B cell (primary cell): ENCODE measurements at regions not wholly inside any gene's neighbourhood (a gene's known extent, or its start where the extent isn't known, plus 50 kb on each side); places are given as distances from the start of the nearest gene placed in this dataset.

Experiments
- EZH2 ChIP-seq: IDR thresholded peaks from 2 replicates; pipeline ENCODE4 v1.6.1; 2012; ENCODE audit warnings: borderline replicate concordance, low read depth, mild to moderate bottlenecking, moderate library complexity, low read length; ENCODE audit not compliant: insufficient read depth, poor library complexity, severe bottlenecking
- TF ChIP-seq, protein P1 (sequence below): fragments of 200-600 bp; IDR thresholded peaks from one replicate; pipeline ENCODE4 v1.8.0; 2022; ENCODE audit warnings: antibody characterized with exemption, mild to moderate bottlenecking

DNA sequence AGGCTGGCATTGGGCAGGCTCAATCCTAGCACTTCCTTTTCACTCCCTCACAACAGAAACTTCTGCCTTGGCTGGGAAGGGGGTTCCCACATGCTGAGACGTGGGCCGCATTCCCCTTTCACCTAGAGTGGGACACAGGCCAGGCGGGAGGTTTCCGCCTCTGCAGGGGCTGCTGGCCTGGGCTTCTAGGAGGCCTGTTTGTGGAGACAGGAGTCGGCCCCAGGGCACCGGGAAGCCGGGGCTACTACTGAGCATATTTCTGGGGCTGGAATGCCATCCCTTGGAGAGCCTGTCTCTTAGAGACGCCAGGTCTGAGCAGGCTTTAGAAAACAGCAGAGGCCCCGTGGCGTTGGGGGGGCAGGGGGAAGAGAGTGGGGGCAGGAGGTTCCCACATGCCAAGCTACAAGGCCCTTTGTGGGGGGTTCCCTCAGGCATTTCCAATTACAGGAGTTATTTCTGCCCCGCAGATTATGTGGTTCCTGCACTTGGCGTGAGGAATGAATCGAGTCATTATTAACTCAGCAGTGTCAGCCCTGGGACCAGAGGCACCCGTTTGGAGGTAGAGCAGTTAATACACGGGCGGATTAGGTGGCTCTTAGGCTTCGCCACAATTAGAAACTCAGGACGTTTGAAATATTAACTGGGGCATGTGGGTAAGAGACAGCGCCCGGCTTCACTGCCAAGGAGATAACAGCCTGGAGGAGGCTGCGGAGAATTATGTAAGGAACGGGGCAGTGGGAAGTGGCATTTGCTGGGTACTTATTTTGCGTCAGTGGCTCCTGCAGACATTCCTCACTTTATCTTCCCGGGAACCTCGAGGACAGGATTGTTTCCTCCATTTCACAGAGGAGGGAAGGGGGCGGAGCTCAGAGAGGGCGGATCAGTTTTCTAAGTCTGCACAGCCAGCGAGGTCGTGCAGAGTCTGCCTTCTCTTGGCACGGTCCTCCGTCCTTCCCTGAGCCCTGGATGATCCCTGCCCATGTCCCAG lies 162.5 kb downstream of the MAF start:
- TF ChIP-seq, protein P1, sequence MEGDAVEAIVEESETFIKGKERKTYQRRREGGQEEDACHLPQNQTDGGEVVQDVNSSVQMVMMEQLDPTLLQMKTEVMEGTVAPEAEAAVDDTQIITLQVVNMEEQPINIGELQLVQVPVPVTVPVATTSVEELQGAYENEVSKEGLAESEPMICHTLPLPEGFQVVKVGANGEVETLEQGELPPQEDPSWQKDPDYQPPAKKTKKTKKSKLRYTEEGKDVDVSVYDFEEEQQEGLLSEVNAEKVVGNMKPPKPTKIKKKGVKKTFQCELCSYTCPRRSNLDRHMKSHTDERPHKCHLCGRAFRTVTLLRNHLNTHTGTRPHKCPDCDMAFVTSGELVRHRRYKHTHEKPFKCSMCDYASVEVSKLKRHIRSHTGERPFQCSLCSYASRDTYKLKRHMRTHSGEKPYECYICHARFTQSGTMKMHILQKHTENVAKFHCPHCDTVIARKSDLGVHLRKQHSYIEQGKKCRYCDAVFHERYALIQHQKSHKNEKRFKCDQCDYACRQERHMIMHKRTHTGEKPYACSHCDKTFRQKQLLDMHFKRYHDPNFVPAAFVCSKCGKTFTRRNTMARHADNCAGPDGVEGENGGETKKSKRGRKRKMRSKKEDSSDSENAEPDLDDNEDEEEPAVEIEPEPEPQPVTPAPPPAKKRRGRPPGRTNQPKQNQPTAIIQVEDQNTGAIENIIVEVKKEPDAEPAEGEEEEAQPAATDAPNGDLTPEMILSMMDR: no peak
- TF ChIP-seq EZH2: no peak
